PC-3 (cell line): ENCODE measurements at regions not wholly inside any gene's neighbourhood (a gene's known extent, or its start where the extent isn't known, plus 50 kb on each side); places are given as distances from the start of the nearest gene placed in this dataset.

Source experiments
- EZH2 ChIP-seq: fragments of 300-600 bp; sonication (generic); IDR thresholded peaks from one replicate; pipeline ENCODE4 v1.6.1; 2017; ENCODE audit warnings: antibody characterized with exemption, mild to moderate bottlenecking, low read length; ENCODE audit not compliant: unreplicated experiment
- EZH2phosphoT487 ChIP-seq: fragments of 300-600 bp; sonication (generic); IDR thresholded peaks from 2 replicates; pipeline ENCODE4 v1.6.1; 2018; ENCODE audit warnings: mild to moderate bottlenecking, antibody characterized with exemption, low read length, borderline replicate concordance
- TF ChIP-seq, protein P1 (sequence below): fragments of 300-600 bp; sonication (generic); conservative IDR thresholded peaks from 2 replicates; pipeline ENCODE4 v1.5.1; 2017; ENCODE audit warnings: antibody characterized with exemption, low read depth, mild to moderate bottlenecking, low read length

DNA sequence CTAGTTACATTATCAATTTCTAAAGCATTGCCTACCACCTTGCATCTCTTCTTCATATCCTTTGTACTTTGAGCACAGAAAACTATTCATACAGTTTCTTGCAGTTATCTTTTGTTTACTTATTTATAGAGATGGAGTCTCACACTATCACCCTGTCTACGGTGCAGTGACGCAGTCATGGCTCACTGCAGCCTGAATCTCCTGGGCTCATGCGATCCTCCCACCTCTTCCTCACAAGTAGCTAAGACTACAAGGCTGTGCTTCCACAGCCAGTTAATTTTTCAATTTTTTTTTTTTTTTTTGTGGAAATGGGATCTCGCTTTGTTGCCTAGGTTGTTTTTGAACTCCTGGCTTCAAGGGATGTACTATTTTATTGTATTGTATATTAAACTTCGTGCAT is 158.0 kb downstream of the TTC6 start:
- TF ChIP-seq, protein P1, sequence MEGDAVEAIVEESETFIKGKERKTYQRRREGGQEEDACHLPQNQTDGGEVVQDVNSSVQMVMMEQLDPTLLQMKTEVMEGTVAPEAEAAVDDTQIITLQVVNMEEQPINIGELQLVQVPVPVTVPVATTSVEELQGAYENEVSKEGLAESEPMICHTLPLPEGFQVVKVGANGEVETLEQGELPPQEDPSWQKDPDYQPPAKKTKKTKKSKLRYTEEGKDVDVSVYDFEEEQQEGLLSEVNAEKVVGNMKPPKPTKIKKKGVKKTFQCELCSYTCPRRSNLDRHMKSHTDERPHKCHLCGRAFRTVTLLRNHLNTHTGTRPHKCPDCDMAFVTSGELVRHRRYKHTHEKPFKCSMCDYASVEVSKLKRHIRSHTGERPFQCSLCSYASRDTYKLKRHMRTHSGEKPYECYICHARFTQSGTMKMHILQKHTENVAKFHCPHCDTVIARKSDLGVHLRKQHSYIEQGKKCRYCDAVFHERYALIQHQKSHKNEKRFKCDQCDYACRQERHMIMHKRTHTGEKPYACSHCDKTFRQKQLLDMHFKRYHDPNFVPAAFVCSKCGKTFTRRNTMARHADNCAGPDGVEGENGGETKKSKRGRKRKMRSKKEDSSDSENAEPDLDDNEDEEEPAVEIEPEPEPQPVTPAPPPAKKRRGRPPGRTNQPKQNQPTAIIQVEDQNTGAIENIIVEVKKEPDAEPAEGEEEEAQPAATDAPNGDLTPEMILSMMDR: no peak
- TF ChIP-seq EZH2 (no peak), EZH2phosphoT487 (no peak)
